PC-9 (cell line): ENCODE measurements at regions not wholly inside any gene's neighbourhood (a gene's known extent, or its start where the extent isn't known, plus 50 kb on each side); places are given as distances from the start of the nearest gene placed in this dataset.

ENCODE experiments used
- CTCF ChIP-seq: fragments of 200-600 bp; sonication (generic); conservative IDR thresholded peaks from 2 replicates; pipeline ENCODE4 v1.6.1; 2017; ENCODE audit warnings: mixed run types, antibody characterized with exemption, mild to moderate bottlenecking, moderate library complexity
- EZH2 ChIP-seq: fragments of 200-600 bp; sonication (generic); IDR thresholded peaks from 2 replicates; pipeline ENCODE4 v1.8.0; 2017; ENCODE audit warnings: antibody characterized with exemption, low read depth

- TF ChIP-seq CTCF (no peak), EZH2 (no peak)
Observed at GRCh38 chr11:29682856-29683255, 334.0 kb downstream of the KCNA4 start.
